AG04449 (cell line): ENCODE measurements at regions not wholly inside any gene's neighbourhood (a gene's known extent, or its start where the extent isn't known, plus 50 kb on each side); places are given as distances from the start of the nearest gene placed in this dataset.
A peak's percentile ranks its signal among the peaks of the same experiment; 100 is the strongest.

Source experiments
- CTCF ChIA-PET: fragments of 350-600 bp; formaldehyde crosslinking; extraction: SDS; loops from one replicate; lab custom pipeline; 2021; ENCODE audit warnings: antibody characterized with exemption; lab: Yijun Ruan, JAX
- POLR2A ChIA-PET: fragments of 400-600, 350-600 bp; formaldehyde crosslinking; extraction: SDS; loops from one replicate; lab custom pipeline; 2020; ENCODE audit warnings: antibody characterized with exemption, inconsistent platforms; lab: Yijun Ruan, JAX
- DNase-seq: peaks from one replicate; pipeline ENCODE4 v3.0.0-alpha.2; 2010; ENCODE audit warnings: low read depth, low spot score
- H3K4me3 ChIP-seq: 2 replicates; pipeline ENCODE4 v1.5.1; 2011; ENCODE audit warnings: low read depth, mild to moderate bottlenecking, control low read depth, low read length
- TF ChIP-seq, protein P1 (sequence below): IDR thresholded peaks from one replicate; pipeline ENCODE4 v1.5.1; 2011; ENCODE audit warnings: mild to moderate bottlenecking, moderate library complexity, low read length, control low read depth, inconsistent platforms; ENCODE audit not compliant: insufficient read depth; ENCODE audit errors: missing control alignments

- POLR2A ChIA-PET: no interaction called here
- H3K4me3 ChIP-seq: no peak overlapping the region
- CTCF ChIA-PET: no interaction called here
- TF ChIP-seq, protein P1, sequence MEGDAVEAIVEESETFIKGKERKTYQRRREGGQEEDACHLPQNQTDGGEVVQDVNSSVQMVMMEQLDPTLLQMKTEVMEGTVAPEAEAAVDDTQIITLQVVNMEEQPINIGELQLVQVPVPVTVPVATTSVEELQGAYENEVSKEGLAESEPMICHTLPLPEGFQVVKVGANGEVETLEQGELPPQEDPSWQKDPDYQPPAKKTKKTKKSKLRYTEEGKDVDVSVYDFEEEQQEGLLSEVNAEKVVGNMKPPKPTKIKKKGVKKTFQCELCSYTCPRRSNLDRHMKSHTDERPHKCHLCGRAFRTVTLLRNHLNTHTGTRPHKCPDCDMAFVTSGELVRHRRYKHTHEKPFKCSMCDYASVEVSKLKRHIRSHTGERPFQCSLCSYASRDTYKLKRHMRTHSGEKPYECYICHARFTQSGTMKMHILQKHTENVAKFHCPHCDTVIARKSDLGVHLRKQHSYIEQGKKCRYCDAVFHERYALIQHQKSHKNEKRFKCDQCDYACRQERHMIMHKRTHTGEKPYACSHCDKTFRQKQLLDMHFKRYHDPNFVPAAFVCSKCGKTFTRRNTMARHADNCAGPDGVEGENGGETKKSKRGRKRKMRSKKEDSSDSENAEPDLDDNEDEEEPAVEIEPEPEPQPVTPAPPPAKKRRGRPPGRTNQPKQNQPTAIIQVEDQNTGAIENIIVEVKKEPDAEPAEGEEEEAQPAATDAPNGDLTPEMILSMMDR: no peak
- no peak for DNase-seq
Measured at GRCh38 chr9:32234451-32234850, 150.0 kb upstream of the ACO1 start.

DNA sequence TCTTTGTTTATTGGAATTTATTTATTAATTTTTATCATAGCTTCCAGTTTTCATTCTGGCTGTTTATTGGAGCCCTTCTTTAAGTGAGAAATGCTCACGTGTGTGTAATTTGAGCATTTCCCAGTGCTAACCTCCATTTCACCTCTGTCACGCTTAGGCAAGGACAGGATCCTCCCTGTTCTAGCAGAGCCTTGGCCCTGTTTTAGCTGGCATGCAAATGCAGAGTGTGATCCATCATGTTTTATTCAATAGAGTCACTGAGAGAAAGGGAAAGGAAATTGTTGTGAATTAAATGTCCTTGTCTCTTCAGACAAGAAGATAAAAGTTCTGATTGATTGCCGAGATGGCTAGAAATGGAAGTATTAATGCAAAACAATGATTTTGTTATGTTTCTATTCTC, 137.3 kb upstream of the ACO1 start:
- ChIA-PET CTCF (no interaction called here), POLR2A (no interaction called here)
- no peak for DNase-seq
- TF ChIP-seq, protein P1: no peak
- H3K4me3 ChIP-seq: no peak overlapping the region

GRCh38 chr9:32248189-32248712, 136.2 kb upstream of the ACO1 start:
- no peak for DNase-seq
- TF ChIP-seq, protein P1: no peak
- ChIA-PET CTCF (no interaction called here), POLR2A (no interaction called here)
- H3K4me3 ChIP-seq: no peak overlapping the region

DNA sequence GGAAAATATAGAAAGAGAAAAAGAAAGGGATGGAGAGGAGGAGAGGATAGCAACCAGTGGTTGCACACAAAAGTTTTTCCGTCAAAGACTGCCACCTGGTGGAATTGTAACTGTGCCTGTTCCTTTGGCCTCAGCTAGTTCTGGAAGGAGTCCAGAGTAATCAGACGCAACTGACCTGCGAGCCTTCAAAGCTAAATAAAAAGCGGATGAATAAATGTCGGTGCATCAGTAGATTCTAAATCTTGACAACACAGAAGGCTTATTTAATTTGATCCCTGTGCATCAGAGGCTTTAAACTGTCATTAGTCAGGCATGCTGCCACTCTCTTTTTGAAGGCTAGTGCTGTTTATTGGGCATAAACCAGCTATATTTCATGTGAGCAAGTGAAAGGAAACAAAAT, 132.9 kb upstream of the ACO1 start:
- ChIA-PET CTCF (no interaction called here), POLR2A (no interaction called here)
- no peak overlapping the region for H3K4me3 ChIP-seq
- no peak for DNase-seq
- TF ChIP-seq, protein P1: peak; percentile 28

DNA sequence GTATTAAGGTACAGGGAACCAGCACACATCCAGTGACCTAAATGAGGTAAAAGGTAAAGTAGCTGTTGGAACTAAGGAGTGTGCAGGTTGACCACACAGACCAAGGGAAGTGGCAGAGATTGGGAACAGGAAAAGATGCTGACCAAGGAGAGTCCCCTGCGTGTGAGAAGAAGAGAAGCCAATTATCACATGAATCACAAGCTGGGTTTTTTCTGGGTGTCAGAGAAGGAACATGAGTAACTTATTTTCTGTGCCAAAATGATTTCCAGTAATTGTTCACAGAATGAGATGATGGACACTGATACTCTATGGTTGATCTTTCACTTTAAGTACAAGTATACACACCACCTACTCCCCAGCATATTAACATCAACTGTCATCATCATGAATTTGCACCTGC, 130.7 kb upstream of the ACO1 start:
- DNase-seq: no peak
- H3K4me3 ChIP-seq: no peak overlapping the region
- TF ChIP-seq, protein P1: no peak
- ChIA-PET CTCF (no interaction called here), POLR2A (no interaction called here)

- CTCF ChIA-PET: no interaction called here
- TF ChIP-seq, protein P1: no peak
- POLR2A ChIA-PET: no interaction called here
- no peak overlapping the region for H3K4me3 ChIP-seq
- no peak for DNase-seq
Measured at GRCh38 chr9:32255026-32255425, 129.4 kb upstream of the ACO1 start.
